DND-41 (cell line): ENCODE measurements at regions not wholly inside any gene's neighbourhood (a gene's known extent, or its start where the extent isn't known, plus 50 kb on each side); places are given as distances from the start of the nearest gene placed in this dataset.

Experiments used
- EZH2 ChIP-seq: IDR thresholded peaks from 3 replicates; pipeline ENCODE4 v1.6.1; 2012; ENCODE audit warnings: borderline replicate concordance, low read depth, mild to moderate bottlenecking, moderate library complexity, low read length, inconsistent platforms; ENCODE audit not compliant: severe bottlenecking
- TF ChIP-seq, protein P1 (sequence below): IDR thresholded peaks from 2 replicates; pipeline ENCODE4 v1.5.1; 2012; ENCODE audit warnings: borderline replicate concordance, low read length, moderate library complexity, mild to moderate bottlenecking; ENCODE audit not compliant: poor library complexity, severe bottlenecking; ENCODE audit errors: extremely low read depth

- TF ChIP-seq, protein P1, sequence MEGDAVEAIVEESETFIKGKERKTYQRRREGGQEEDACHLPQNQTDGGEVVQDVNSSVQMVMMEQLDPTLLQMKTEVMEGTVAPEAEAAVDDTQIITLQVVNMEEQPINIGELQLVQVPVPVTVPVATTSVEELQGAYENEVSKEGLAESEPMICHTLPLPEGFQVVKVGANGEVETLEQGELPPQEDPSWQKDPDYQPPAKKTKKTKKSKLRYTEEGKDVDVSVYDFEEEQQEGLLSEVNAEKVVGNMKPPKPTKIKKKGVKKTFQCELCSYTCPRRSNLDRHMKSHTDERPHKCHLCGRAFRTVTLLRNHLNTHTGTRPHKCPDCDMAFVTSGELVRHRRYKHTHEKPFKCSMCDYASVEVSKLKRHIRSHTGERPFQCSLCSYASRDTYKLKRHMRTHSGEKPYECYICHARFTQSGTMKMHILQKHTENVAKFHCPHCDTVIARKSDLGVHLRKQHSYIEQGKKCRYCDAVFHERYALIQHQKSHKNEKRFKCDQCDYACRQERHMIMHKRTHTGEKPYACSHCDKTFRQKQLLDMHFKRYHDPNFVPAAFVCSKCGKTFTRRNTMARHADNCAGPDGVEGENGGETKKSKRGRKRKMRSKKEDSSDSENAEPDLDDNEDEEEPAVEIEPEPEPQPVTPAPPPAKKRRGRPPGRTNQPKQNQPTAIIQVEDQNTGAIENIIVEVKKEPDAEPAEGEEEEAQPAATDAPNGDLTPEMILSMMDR, result no peak
- TF ChIP-seq EZH2, result no peak
Observed at GRCh38 chr2:147214914-147215313, 629.9 kb upstream of the ACVR2A start.
